Left renal cortex interstitium (tissue), 4 donors: ENCODE measurements at regions not wholly inside any gene's neighbourhood (a gene's known extent, or its start where the extent isn't known, plus 50 kb on each side); places are given as distances from the start of the nearest gene placed in this dataset.

Experiments used
- DNase-seq, 4 donors: peaks; one replicate each; pipeline ENCODE4 v3.0.0-alpha.2; 2013; ENCODE audit warnings: low read depth in 4 of 4, low spot score in 2 of 4, missing footprints in 1 of 4

DNA sequence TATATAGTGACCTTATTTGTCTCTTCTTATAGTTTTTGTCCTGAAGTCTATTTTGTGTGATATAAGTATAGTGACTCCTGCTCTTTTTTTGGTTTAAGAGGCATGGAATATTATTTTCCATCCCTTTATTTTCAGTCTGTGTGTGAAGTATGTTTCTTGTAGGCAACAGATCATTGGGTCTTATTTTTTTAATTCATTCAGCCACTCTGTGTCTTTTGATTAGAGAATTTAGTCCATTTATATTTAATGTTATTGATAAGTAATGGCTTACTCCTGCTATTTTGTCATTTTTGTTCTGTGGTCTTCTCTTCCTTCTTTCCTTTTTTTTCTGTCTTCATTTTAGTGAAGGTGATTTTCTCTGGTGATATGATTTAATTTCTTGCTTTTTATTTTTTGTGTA is 51.4 kb upstream of the TOP1 start:
- DNase-seq, result no peak

DNA sequence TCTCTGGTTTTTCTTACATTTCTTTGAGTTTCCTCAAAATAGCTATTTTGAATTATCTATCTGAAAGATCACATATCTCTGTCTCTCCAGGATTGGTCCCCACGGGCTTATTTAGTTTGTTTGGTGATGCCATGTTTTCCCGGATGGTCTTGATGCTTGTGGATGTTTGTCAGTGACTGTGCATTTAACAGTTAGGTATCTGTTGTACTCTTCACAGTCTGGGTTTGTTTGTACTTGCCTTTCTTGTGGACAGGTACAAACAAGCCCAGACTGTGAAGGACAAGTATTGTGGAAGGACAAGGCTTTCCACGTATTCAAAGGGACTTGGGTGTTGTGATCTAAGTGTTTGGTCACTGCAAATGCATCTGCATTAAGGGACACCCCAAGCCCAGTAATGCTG is 49.9 kb upstream of the TOP1 start:
- DNase-seq, result no peak
